AG09309 (cell line): ENCODE measurements at regions not wholly inside any gene's neighbourhood (a gene's known extent, or its start where the extent isn't known, plus 50 kb on each side); places are given as distances from the start of the nearest gene placed in this dataset.

Experiments used
- DNase-seq: peaks from one replicate; pipeline ENCODE4 v3.0.0-alpha.2; 2010; ENCODE audit warnings: low read depth
- H3K4me3 ChIP-seq: 2 replicates; pipeline ENCODE4 v1.5.1; 2011; ENCODE audit warnings: mild to moderate bottlenecking, low read depth, low read length, moderate library complexity; ENCODE audit not compliant: control insufficient read depth
- TF ChIP-seq, protein P1 (sequence below): IDR thresholded peaks from 2 replicates; pipeline ENCODE4 v1.5.1; 2011; ENCODE audit warnings: mild to moderate bottlenecking, low read depth, low read length, inconsistent platforms; ENCODE audit not compliant: insufficient read depth, control insufficient read depth; ENCODE audit errors: missing control alignments

DNA sequence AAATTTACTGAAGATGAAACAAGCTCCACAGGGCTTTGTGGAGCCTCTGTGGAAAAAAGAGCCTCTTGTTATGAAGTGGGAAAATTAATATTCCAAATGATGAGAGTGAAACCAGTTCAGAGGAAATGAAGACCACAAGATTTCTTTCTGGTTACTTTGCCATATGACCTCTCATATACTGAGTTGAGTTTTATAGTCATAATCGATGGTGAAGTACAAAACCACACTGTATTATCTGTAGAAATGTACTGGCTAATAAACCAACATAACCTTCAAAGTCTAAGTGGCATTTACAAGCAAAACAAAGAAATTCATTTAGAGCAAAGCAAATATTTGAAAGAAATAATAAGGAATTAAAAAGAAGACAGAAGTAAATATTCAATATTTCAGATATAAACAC lies 662.6 kb upstream of the ZWINT start:
- H3K4me3 ChIP-seq, result no peak overlapping the region
- TF ChIP-seq, protein P1, sequence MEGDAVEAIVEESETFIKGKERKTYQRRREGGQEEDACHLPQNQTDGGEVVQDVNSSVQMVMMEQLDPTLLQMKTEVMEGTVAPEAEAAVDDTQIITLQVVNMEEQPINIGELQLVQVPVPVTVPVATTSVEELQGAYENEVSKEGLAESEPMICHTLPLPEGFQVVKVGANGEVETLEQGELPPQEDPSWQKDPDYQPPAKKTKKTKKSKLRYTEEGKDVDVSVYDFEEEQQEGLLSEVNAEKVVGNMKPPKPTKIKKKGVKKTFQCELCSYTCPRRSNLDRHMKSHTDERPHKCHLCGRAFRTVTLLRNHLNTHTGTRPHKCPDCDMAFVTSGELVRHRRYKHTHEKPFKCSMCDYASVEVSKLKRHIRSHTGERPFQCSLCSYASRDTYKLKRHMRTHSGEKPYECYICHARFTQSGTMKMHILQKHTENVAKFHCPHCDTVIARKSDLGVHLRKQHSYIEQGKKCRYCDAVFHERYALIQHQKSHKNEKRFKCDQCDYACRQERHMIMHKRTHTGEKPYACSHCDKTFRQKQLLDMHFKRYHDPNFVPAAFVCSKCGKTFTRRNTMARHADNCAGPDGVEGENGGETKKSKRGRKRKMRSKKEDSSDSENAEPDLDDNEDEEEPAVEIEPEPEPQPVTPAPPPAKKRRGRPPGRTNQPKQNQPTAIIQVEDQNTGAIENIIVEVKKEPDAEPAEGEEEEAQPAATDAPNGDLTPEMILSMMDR, result no peak
- no peak for DNase-seq

DNA sequence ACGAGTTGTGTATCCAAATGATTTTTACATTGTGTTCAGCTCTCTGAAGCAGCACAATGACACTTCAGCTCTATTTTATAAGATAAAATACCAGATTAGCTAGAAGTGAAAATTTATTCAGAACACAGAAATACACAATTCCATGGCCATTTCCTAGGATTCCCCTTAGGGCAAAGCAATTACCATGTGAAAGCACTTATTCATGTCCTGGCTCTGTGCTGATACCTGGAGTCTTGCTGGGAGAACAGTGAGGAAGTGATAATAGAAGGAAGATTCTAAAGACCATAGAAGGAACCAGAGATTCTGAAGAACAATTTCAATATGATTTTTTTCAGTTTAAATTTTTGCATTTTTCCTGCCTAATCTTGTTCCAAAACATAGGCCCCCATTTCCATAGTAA lies 657.4 kb upstream of the ZWINT start:
- TF ChIP-seq, protein P1, result no peak
- H3K4me3 ChIP-seq, result no peak overlapping the region
- DNase-seq, result no peak

DNA sequence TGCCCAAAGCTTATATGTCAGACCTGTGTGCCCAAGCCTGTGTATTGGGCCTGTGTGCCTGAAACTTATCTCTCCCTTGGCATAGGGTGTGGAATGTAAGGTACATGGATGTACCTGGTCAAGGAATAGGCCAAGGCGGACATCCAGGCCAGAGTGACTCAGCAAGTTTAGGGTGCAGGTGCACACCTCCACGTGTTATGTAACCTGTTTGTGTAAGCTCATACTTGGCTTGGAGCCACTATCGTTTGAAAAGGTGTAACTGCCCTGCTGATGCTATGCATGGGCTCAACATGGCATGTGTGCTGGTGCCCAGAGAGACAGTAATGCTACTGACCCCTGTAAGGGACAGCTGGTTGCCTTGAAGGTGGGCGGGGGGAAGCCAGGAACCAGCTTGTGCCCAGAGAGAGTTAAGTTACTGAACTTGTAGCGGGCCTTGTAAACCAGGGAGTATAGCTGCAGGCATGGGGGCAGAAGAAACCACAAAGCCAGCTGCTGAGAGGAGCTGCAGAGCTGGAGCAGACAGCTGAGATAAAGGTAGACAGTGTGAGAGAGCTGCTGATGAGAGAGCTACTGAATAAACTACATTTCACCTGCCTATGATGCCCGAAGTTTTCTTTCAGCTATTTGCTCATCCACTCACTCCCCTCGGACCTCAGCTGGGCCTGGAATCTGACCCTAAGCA lies 656.4 kb upstream of the ZWINT start:
- DNase-seq, result no peak
- TF ChIP-seq, protein P1, result no peak
- no peak overlapping the region for H3K4me3 ChIP-seq

DNA sequence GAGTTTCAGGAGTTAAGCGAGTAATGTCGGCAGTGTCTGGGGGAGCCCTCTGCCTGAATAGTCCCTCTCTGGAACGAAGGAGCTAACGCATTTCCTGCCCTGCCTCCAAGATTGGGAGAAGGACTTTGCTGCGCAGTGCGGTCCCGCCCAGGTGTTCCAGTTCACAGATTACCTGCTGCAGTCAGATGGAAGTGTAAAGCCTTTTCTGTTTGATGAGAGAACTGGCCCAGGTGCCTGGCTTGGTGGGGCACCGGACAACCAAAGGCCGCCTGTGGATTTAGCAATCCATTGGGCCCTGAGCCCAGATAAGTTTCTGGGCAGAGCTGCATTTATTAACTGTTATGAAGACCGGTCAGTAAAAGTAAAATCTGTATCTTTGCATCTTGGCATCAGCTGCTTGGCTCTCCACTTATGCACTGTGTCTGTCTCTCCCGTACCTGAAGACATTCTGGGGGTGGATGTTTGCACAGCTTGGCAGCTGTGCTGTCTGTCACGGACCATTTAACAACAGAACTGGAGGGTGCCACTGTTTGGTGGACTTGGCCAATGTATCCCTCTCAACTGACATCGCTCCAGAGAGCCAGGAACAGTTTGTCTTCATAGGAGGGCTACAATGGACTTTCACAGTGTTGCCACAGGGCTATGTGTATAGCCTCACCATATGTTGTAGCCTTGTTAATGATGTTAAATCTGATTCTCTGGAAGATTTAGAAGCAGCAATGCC lies 654.7 kb upstream of the ZWINT start:
- DNase-seq, result no peak
- TF ChIP-seq, protein P1, result no peak
- H3K4me3 ChIP-seq, result no peak overlapping the region

DNA sequence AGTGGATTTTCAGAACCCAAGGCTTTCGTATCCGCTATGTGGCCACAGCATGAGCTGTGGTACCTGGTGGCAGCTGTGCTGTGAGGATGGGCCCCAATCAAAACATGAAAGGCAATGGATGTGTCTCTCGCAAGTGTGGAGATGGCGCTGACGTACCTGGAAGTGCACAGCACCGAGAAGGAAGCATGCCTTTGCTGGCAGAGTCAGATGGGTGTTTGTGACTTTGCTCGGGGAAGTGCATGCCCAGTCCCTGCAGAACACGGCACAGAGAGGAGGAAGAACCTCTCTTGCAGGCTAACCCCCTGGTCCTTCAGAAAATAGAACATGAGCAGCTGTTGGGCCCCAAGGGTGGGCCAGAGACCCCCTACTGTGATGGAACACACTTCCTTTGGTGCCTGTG lies 654.1 kb upstream of the ZWINT start:
- no peak for DNase-seq
- TF ChIP-seq, protein P1, result no peak
- no peak overlapping the region for H3K4me3 ChIP-seq

DNA sequence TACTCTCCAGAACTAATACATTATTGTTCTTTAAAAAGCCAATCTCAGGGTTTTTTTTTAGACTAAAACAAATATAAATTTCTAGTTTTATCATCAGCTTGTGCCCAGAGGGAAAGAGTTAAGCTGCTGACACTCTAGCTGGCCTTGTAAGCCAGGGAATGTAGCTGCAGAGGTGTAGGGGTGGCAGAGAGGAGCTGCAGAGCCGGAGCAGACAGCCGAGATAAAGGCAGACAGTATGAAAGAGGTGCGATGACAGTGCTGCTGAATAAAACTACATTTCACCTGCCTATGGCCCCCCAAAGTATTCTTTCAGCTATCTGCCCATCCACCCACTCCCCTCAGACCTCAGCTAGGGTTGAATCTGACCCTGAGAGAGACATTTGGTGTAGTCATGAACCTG lies 653.7 kb upstream of the ZWINT start:
- TF ChIP-seq, protein P1, result no peak
- no peak for DNase-seq
- H3K4me3 ChIP-seq, result no peak overlapping the region
